WTC11 (cell line): ENCODE measurements at regions not wholly inside any gene's neighbourhood (a gene's known extent, or its start where the extent isn't known, plus 50 kb on each side); places are given as distances from the start of the nearest gene placed in this dataset.

ENCODE experiments used
- ATAC-seq: fragments of 200-7000 bp; cut with Tn5 transposase; 2 replicates; pipeline ENCODE4 v1.10.0; 2021; ENCODE audit warnings: mild to moderate bottlenecking, moderate library complexity
- CTCF ChIA-PET: fragments of 300-600 bp; sonication (Branson Sonifier 250); formaldehyde crosslinking; loops from one replicate; lab custom pipeline; 2021; ENCODE audit warnings: antibody characterized with exemption; lab: Charles Lee
- POLR2A ChIA-PET: fragments of 350-600 bp; sonication (Branson Sonifier 250); formaldehyde crosslinking; loops from one replicate; lab custom pipeline; 2021; ENCODE audit warnings: antibody characterized with exemption; lab: Charles Lee
- DNase-seq: peaks from one replicate; pipeline ENCODE4 v3.0.0; 2021; ENCODE audit warnings: low spot score
- H3K27ac Mint-ChIP-seq: 2 replicates; pipeline ENCODE4 v1.8.0; 2021; ENCODE audit warnings: mixed read lengths
- H3K27me3 Mint-ChIP-seq: 2 replicates; pipeline ENCODE4 v1.8.0; 2021; ENCODE audit warnings: low read depth, mild to moderate bottlenecking, moderate library complexity, mixed read lengths
- H3K36me3 Mint-ChIP-seq: 2 replicates; pipeline ENCODE4 v1.8.0; 2021; ENCODE audit warnings: mixed read lengths
- H3K4me1 Mint-ChIP-seq: 2 replicates; pipeline ENCODE4 v1.8.0; 2022; ENCODE audit warnings: mixed read lengths
- H3K4me3 Mint-ChIP-seq: 2 replicates; pipeline ENCODE4 v1.8.0; 2021; ENCODE audit warnings: mild to moderate bottlenecking, moderate library complexity, mixed read lengths
- H3K9me3 Mint-ChIP-seq: 2 replicates; pipeline ENCODE4 v1.8.0; 2021; ENCODE audit warnings: mixed read lengths
- AFF4 ChIP-seq: sonication (generic); formaldehyde crosslinking; IDR thresholded peaks from 2 replicates; pipeline ENCODE4 v1.8.1; 2023; ENCODE audit warnings: mild to moderate bottlenecking, missing genetic modification reagents, borderline replicate concordance
- ATF2 ChIP-seq: sonication (generic); formaldehyde crosslinking; IDR thresholded peaks from 2 replicates; pipeline ENCODE4 v1.8.1; 2022; ENCODE audit warnings: low read depth, missing genetic modification reagents, borderline replicate concordance
- ATF6 ChIP-seq: sonication (generic); formaldehyde crosslinking; IDR thresholded peaks from 2 replicates; pipeline ENCODE4 v1.8.1; 2023; ENCODE audit warnings: mild to moderate bottlenecking, missing genetic modification reagents
- CREB1 ChIP-seq: sonication (generic); formaldehyde crosslinking; IDR thresholded peaks from 2 replicates; pipeline ENCODE4 v1.8.0; 2023; ENCODE audit warnings: mild to moderate bottlenecking, missing genetic modification reagents
- EMX1 ChIP-seq: fragments of 250-450 bp; sonication (Bioruptor Pico); IDR thresholded peaks from 2 replicates; pipeline ENCODE4 v1.8.0; 2021; ENCODE audit warnings: mild to moderate bottlenecking
- ESRRA ChIP-seq: sonication (generic); formaldehyde crosslinking; IDR thresholded peaks from 2 replicates; pipeline ENCODE4 v1.8.1; 2022; ENCODE audit warnings: mild to moderate bottlenecking, missing genetic modification reagents, borderline replicate concordance
- FOXJ3 ChIP-seq: sonication (generic); formaldehyde crosslinking; IDR thresholded peaks from 2 replicates; pipeline ENCODE4 v1.9.0; 2021; ENCODE audit warnings: missing genetic modification reagents, mild to moderate bottlenecking, borderline replicate concordance
- GTF2I ChIP-seq: fragments of 250-450 bp; sonication (Bioruptor Pico); conservative IDR thresholded peaks from 2 replicates; pipeline ENCODE4 v1.4.0; 2021; ENCODE audit warnings: mild to moderate bottlenecking
- JUN ChIP-seq: sonication (generic); formaldehyde crosslinking; IDR thresholded peaks from 2 replicates; pipeline ENCODE4 v1.8.0; 2023; ENCODE audit warnings: mild to moderate bottlenecking, missing genetic modification reagents
- PRDM15 ChIP-seq: sonication (generic); formaldehyde crosslinking; IDR thresholded peaks from 2 replicates; pipeline ENCODE4 v1.8.0; 2022; ENCODE audit warnings: missing genetic modification reagents
- SMAD3 ChIP-seq: sonication (generic); formaldehyde crosslinking; IDR thresholded peaks from 2 replicates; pipeline ENCODE4 v1.8.0; 2022; ENCODE audit warnings: missing genetic modification reagents, mild to moderate bottlenecking, borderline replicate concordance
- TEAD4 ChIP-seq: sonication (generic); formaldehyde crosslinking; IDR thresholded peaks from 2 replicates; pipeline ENCODE4 v1.8.0; 2022; ENCODE audit warnings: mild to moderate bottlenecking, missing genetic modification reagents
- ZBTB21 ChIP-seq: sonication (generic); formaldehyde crosslinking; IDR thresholded peaks from 2 replicates; pipeline ENCODE4 v1.8.1; 2023; ENCODE audit warnings: mild to moderate bottlenecking, missing genetic modification reagents, borderline replicate concordance
- ZBTB43 ChIP-seq: sonication (generic); formaldehyde crosslinking; IDR thresholded peaks from 2 replicates; pipeline ENCODE4 v1.8.1; 2023; ENCODE audit warnings: mild to moderate bottlenecking, missing genetic modification reagents
- ZNF138 ChIP-seq: sonication (generic); formaldehyde crosslinking; conservative IDR thresholded peaks from 2 replicates; pipeline ENCODE4 v1.8.1; 2022; ENCODE audit warnings: mild to moderate bottlenecking, moderate library complexity, missing genetic modification reagents
- ZNF416 ChIP-seq: fragments of 250-450 bp; sonication (Bioruptor Pico); IDR thresholded peaks from 2 replicates; pipeline ENCODE4 v1.9.0; 2021; ENCODE audit warnings: mild to moderate bottlenecking, inconsistent platforms
- ZNF423 ChIP-seq: fragments of 250-450 bp; sonication (Bioruptor Pico); IDR thresholded peaks from 2 replicates; pipeline ENCODE4 v2.1.2; 2022; ENCODE audit warnings: mild to moderate bottlenecking, moderate library complexity
- TF ChIP-seq, protein P1 (sequence below): fragments of 250-450 bp; sonication (Bioruptor Pico); IDR thresholded peaks from 2 replicates; pipeline ENCODE4 v1.9.0; 2021; ENCODE audit warnings: moderate library complexity, mild to moderate bottlenecking, inconsistent platforms, borderline replicate concordance
- TF ChIP-seq, protein P2 (sequence below): fragments of 250-450 bp; sonication (Bioruptor Pico); IDR thresholded peaks from 2 replicates; pipeline ENCODE4 v2.1.2; 2022; ENCODE audit warnings: mild to moderate bottlenecking, moderate library complexity
- TF ChIP-seq, protein P3 (sequence below): sonication (generic); formaldehyde crosslinking; IDR thresholded peaks from 2 replicates; pipeline ENCODE4 v1.8.1; 2023; ENCODE audit warnings: mild to moderate bottlenecking, missing genetic modification reagents, moderate library complexity

DNA sequence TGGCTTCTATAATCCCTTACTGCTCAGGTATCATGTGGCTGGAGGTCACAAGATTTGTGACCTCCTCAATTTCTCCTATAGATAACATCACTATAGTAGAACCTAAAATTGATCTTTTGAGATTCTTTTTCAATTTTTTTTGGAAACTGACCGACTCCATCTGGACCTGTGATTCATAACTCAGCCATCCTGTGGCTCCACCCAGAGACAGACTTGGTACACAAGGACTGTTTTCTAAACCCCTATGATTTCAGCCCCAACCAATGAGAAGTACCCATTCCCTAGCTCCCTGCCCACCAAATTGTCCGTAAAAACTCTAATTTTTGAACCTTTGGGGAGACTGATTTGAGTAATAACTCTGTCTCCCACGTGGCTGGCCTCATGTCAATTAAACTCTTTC is 148.9 kb downstream of the SYT10 start:
- TF ChIP-seq ZBTB43 (CRISPR knock-in tag) (no peak), CREB1 (no peak), AFF4 (CRISPR knock-in tag) (no peak), ESRRA (CRISPR knock-in tag) (no peak), ZNF423 (CRISPR knock-in tag) (no peak), TEAD4 (CRISPR knock-in tag) (no peak), SMAD3 (CRISPR knock-in tag) (no peak), ZBTB21 (no peak), JUN (CRISPR knock-in tag) (no peak), FOXJ3 (no peak), ZNF138 (CRISPR knock-in tag) (no peak), ATF6 (CRISPR knock-in tag) (no peak), ZNF416 (CRISPR knock-in tag) (no peak), EMX1 (no peak), GTF2I (no peak), PRDM15 (CRISPR knock-in tag) (no peak), ATF2 (no peak)
- TF ChIP-seq, protein P1, sequence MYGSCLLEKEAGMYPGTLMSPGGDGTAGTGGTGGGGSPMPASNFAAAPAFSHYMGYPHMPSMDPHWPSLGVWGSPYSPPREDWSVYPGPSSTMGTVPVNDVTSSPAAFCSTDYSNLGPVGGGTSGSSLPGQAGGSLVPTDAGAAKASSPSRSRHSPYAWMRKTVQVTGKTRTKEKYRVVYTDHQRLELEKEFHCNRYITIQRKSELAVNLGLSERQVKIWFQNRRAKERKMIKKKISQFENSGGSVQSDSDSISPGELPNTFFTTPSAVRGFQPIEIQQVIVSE (CRISPR knock-in tag): no peak
- TF ChIP-seq, protein P2, sequence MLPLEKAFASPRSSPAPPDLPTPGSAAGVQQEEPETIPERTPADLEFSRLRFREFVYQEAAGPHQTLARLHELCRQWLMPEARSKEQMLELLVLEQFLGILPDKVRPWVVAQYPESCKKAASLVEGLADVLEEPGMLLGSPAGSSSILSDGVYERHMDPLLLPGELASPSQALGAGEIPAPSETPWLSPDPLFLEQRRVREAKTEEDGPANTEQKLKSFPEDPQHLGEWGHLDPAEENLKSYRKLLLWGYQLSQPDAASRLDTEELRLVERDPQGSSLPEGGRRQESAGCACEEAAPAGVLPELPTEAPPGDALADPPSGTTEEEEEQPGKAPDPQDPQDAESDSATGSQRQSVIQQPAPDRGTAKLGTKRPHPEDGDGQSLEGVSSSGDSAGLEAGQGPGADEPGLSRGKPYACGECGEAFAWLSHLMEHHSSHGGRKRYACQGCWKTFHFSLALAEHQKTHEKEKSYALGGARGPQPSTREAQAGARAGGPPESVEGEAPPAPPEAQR (CRISPR knock-in tag): no peak
- TF ChIP-seq, protein P3, sequence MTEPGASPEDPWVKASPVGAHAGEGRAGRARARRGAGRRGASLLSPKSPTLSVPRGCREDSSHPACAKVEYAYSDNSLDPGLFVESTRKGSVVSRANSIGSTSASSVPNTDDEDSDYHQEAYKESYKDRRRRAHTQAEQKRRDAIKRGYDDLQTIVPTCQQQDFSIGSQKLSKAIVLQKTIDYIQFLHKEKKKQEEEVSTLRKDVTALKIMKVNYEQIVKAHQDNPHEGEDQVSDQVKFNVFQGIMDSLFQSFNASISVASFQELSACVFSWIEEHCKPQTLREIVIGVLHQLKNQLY: no peak
- TF ChIP-seq, all 79 proteins: peak for 0
- DNase-seq: no peak
- no peak overlapping the region for H3K4me3 Mint-ChIP-seq
- ChIA-PET POLR2A (no interaction called here), CTCF (no interaction called here)
- no peak for ATAC-seq
- H3K36me3 Mint-ChIP-seq: no peaks in the 10 kb centered on the region
- H3K27ac Mint-ChIP-seq: no peak overlapping the region
- no peaks in the 10 kb centered on the region for H3K4me1 Mint-ChIP-seq
- no peaks in the 10 kb centered on the region for H3K27me3 Mint-ChIP-seq
- no peaks in the 10 kb centered on the region for H3K9me3 Mint-ChIP-seq
